ENCODE measurements at regions not wholly inside any gene's neighbourhood (a gene's known extent, or its start where the extent isn't known, plus 50 kb on each side); places are given as distances from the start of the nearest gene placed in this dataset.

GRCh38 chr5:163221581-163221980 is 215.8 kb upstream of the CCNG1 start:
- Histone ChIP-seq H3K9me3 (ENCODE audit: low read depth, low read length) (peaks cover 6% of the 10 kb centered on the region), H3K4me2 (ENCODE audit: insufficient read depth, low read length) (no peak overlapping the region), H4K20me1 (ENCODE audit: insufficient read depth, low read length) (no peaks in the 10 kb centered on the region), H3K79me2 (ENCODE audit: insufficient read depth, low read length) (no peaks in the 10 kb centered on the region), H2AFZ (ENCODE audit: low read length) (no peak overlapping the region), H3K27me3 (ENCODE audit: insufficient read depth, low read length) (no peaks in the 10 kb centered on the region), H3K4me3 (ENCODE audit: insufficient read depth, low read length) (no peak overlapping the region), H3K36me3 (ENCODE audit: insufficient read depth, low read length) (no peaks in the 10 kb centered on the region), H3K27ac (ENCODE audit: low read depth, low read length) (no peak overlapping the region), H3K4me1 (ENCODE audit: insufficient read depth, low read length) (no peaks in the 10 kb centered on the region)
- DNase-seq (ENCODE audit: insufficient read length, low spot score, missing footprints) = no peak
- TF ChIP-seq CTCF (IDR thresholded peaks at IDR 0.05; ENCODE audit: extremely low read depth, low read depth, low read length) = no peak

DNA sequence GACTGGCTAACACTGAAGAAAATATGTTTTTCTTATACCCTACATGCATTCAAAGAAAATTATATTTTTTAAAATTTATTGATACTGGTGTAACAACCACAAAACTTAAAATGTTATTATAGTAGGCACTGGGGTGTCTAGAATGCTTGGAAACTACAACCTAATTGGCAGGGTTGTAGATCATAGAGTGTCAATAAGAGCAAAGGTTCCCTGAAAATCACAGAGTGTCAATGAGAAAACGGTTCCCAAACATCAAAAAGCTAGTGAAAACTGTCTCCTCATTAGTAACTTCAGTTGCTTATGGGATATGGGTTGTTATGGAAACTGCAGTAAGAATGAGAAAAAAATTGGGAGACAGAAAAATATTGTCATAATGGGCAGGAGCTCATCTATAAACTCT is 214.4 kb upstream of the CCNG1 start:
- H3K9me3 ChIP-seq (ENCODE audit: low read depth, low read length) = peaks cover 6% of the 10 kb centered on the region

DNA sequence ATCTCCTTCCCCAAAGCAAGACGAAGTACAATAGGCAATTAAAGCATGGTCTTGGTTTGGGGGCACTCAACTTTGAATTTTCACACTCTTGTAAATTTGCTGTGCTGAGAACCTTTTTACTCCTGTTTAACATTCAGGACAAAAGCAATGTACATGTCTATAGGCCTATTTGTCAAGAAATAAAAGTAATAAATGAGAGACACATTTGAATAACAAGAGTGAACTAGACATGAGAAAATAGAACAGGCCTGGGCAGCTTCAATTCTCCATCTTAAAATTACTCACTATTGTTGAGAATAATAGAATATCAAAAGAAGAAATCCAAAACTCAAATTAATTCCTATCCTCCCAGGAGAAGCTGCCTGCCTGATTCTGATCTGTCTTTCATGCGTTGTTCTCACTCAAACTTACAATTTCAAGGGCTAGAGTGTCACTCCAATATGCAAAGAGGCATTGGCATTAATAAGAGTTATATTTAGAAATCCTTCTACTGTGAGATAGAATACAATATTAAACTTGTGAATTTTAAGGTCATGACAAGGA is 192.9 kb upstream of the CCNG1 start:
- Histone ChIP-seq H3K4me2 (ENCODE audit: insufficient read depth, low read length) (no peak overlapping the region), H3K79me2 (ENCODE audit: insufficient read depth, low read length) (no peaks in the 10 kb centered on the region), H3K27ac (ENCODE audit: low read depth, low read length) (no peak overlapping the region), H3K27me3 (ENCODE audit: insufficient read depth, low read length) (no peaks in the 10 kb centered on the region), H3K9me3 (ENCODE audit: low read depth, low read length) (no peaks in the 10 kb centered on the region), H3K4me1 (ENCODE audit: insufficient read depth, low read length) (no peaks in the 10 kb centered on the region), H3K4me3 (ENCODE audit: insufficient read depth, low read length) (no peak overlapping the region), H4K20me1 (ENCODE audit: insufficient read depth, low read length) (no peaks in the 10 kb centered on the region), H2AFZ (ENCODE audit: low read length) (no peak overlapping the region), H3K36me3 (ENCODE audit: insufficient read depth, low read length) (no peaks in the 10 kb centered on the region)
- no peak for DNase-seq (ENCODE audit: insufficient read length, low spot score, missing footprints)
- TF ChIP-seq CTCF (IDR thresholded peaks at IDR 0.05; ENCODE audit: extremely low read depth, low read depth, low read length) = no peak

More for the DNA sequence above, 214.4 kb upstream of the CCNG1 start:
- no peak overlapping the region for H3K27ac ChIP-seq (ENCODE audit: low read depth, low read length)
- no peaks in the 10 kb centered on the region for H3K36me3 ChIP-seq (ENCODE audit: insufficient read depth, low read length)
- no peaks in the 10 kb centered on the region for H3K79me2 ChIP-seq (ENCODE audit: insufficient read depth, low read length)
- no peak overlapping the region for H3K4me2 ChIP-seq (ENCODE audit: insufficient read depth, low read length)
- no peak for DNase-seq (ENCODE audit: insufficient read length, low spot score, missing footprints)
- H2AFZ ChIP-seq (ENCODE audit: low read length) = no peak overlapping the region
- H4K20me1 ChIP-seq (ENCODE audit: insufficient read depth, low read length) = no peaks in the 10 kb centered on the region
- no peaks in the 10 kb centered on the region for H3K27me3 ChIP-seq (ENCODE audit: insufficient read depth, low read length)
- no peak for TF ChIP-seq CTCF (IDR thresholded peaks at IDR 0.05; ENCODE audit: extremely low read depth, low read depth, low read length)
- H3K4me3 ChIP-seq (ENCODE audit: insufficient read depth, low read length) = no peak overlapping the region
- no peaks in the 10 kb centered on the region for H3K4me1 ChIP-seq (ENCODE audit: insufficient read depth, low read length)

- H3K36me3 ChIP-seq (ENCODE audit: insufficient read depth, low read length) = no peaks in the 10 kb centered on the region
- no peak overlapping the region for H3K4me2 ChIP-seq (ENCODE audit: insufficient read depth, low read length)
- no peak for TF ChIP-seq CTCF (IDR thresholded peaks at IDR 0.05; ENCODE audit: extremely low read depth, low read depth, low read length)
- no peak overlapping the region for H3K27ac ChIP-seq (ENCODE audit: low read depth, low read length)
- no peaks in the 10 kb centered on the region for H3K79me2 ChIP-seq (ENCODE audit: insufficient read depth, low read length)
- H3K27me3 ChIP-seq (ENCODE audit: insufficient read depth, low read length) = no peaks in the 10 kb centered on the region
- no peak overlapping the region for H2AFZ ChIP-seq (ENCODE audit: low read length)
- no peaks in the 10 kb centered on the region for H4K20me1 ChIP-seq (ENCODE audit: insufficient read depth, low read length)
- DNase-seq (ENCODE audit: insufficient read length, low spot score, missing footprints) = no peak
- no peak overlapping the region for H3K4me3 ChIP-seq (ENCODE audit: insufficient read depth, low read length)
- H3K4me1 ChIP-seq (ENCODE audit: insufficient read depth, low read length) = no peaks in the 10 kb centered on the region
- H3K9me3 ChIP-seq (ENCODE audit: low read depth, low read length) = no peaks in the 10 kb centered on the region
Observed at GRCh38 chr5:163245584-163245983, 191.8 kb upstream of the CCNG1 start.

Measured in osteoblast (primary cell).